NCI-H1417 treated with DMSO at 0.1 percent for 48 hours (cell line): ENCODE measurements at regions not wholly inside any gene's neighbourhood (a gene's known extent, or its start where the extent isn't known, plus 50 kb on each side); places are given as distances from the start of the nearest gene placed in this dataset.
A peak's percentile ranks its signal among the peaks of the same experiment; 100 is the strongest.
"Not testable (repeated sequence)": the region's sequence is repeated elsewhere in the genome, so short reads cannot be mapped to it uniquely, and the experiment has no call there.

ENCODE experiments used
- DNase-seq: peaks from one replicate; lab custom pipeline; 2025; lab: John Stamatoyannopoulos, UW

- no peak for DNase-seq
Observed at GRCh38 chr9:109599131-109599530, 101.0 kb upstream of the PTPN3 start.

GRCh38 chr9:109599711-109600110 lies 101.6 kb upstream of the PTPN3 start:
- DNase-seq = no peak

GRCh38 chr9:109600142-109600541 lies 102.0 kb upstream of the PTPN3 start:
- no peak for DNase-seq

- no peak for DNase-seq
Observed at GRCh38 chr9:109601181-109601580, 103.1 kb upstream of the PTPN3 start.

- no peak for DNase-seq
Observed at GRCh38 chr9:109602987-109603386, 104.9 kb upstream of the PTPN3 start.

GRCh38 chr9:109604131-109604530 lies 106.0 kb upstream of the PTPN3 start:
- no peak for DNase-seq

GRCh38 chr9:109604781-109605180 lies 106.7 kb upstream of the PTPN3 start:
- no peak for DNase-seq

- no peak for DNase-seq
Observed at GRCh38 chr9:109609060-109609459, 111.0 kb upstream of the PTPN3 start.

- DNase-seq = no peak
Observed at GRCh38 chr9:109616571-109617120, 118.5 kb upstream of the PTPN3 start.

- no peak for DNase-seq
Observed at GRCh38 chr9:109619310-109619709, 121.2 kb upstream of the PTPN3 start.

GRCh38 chr9:109624143-109624542 lies 126.0 kb upstream of the PTPN3 start:
- DNase-seq = no peak

- no peak for DNase-seq
Observed at GRCh38 chr9:109624896-109625295, 126.8 kb upstream of the PTPN3 start.

GRCh38 chr9:109627042-109627441 lies 128.9 kb upstream of the PTPN3 start:
- DNase-seq = no peak

- no peak for DNase-seq
Observed at GRCh38 chr9:109629615-109630014, 131.5 kb upstream of the PTPN3 start.

- DNase-seq = no peak
Observed at GRCh38 chr9:109632817-109633216, 134.7 kb upstream of the PTPN3 start.

GRCh38 chr9:109639674-109640579 lies 140.1 kb upstream of the PALM2AKAP2 start:
- DNase-seq = peak; percentile 48

GRCh38 chr9:109640580-109641371 lies 139.2 kb upstream of the PALM2AKAP2 start:
- DNase-seq = peak; percentile 48

- DNase-seq = no peak
Observed at GRCh38 chr9:109641372-109641659, 138.7 kb upstream of the PALM2AKAP2 start.

GRCh38 chr9:109652112-109652511 lies 127.9 kb upstream of the PALM2AKAP2 start:
- no peak for DNase-seq

- DNase-seq = no peak
Observed at GRCh38 chr9:109652971-109653370, 127.0 kb upstream of the PALM2AKAP2 start.

GRCh38 chr9:109653470-109653869 lies 126.5 kb upstream of the PALM2AKAP2 start:
- DNase-seq = no peak

GRCh38 chr9:109663978-109664377 lies 116.0 kb upstream of the PALM2AKAP2 start:
- not testable (repeated sequence) for DNase-seq

- not testable (repeated sequence) for DNase-seq
Observed at GRCh38 chr9:109665736-109666135, 114.3 kb upstream of the PALM2AKAP2 start.
